ENCODE measurements at regions not wholly inside any gene's neighbourhood (a gene's known extent, or its start where the extent isn't known, plus 50 kb on each side); places are given as distances from the start of the nearest gene placed in this dataset.

GRCh38 chr1:222370081-222370912, 177.6 kb downstream of the HHIPL2 start:
- intact Hi-C loops (cut with micrococcal nuclease), result no loop called here
- Mint-ChIP-seq H3K36me3 (ENCODE audit: low read depth) (no peaks in the 10 kb centered on the region), H3K27me3 (no peaks in the 10 kb centered on the region), H3K4me3 (no peak overlapping the region), H3K27ac (no peak overlapping the region), H3K4me1 (no peaks in the 10 kb centered on the region), H3K9me3 (no peaks in the 10 kb centered on the region)
- no peak for DNase-seq

GRCh38 chr1:222369148-222369547, 178.8 kb downstream of the HHIPL2 start:
- no peaks in the 10 kb centered on the region for H3K9me3 Mint-ChIP-seq
- H3K27ac Mint-ChIP-seq, result no peak overlapping the region

GRCh38 chr1:222358100-222358499, 189.8 kb downstream of the HHIPL2 start:
- Mint-ChIP-seq H3K9me3 (peaks cover 7% of the 10 kb centered on the region), H3K36me3 (ENCODE audit: low read depth) (no peaks in the 10 kb centered on the region), H3K4me1 (no peaks in the 10 kb centered on the region), H3K4me3 (no peak overlapping the region), H3K27ac (no peak overlapping the region), H3K27me3 (no peaks in the 10 kb centered on the region)
- DNase-seq, result no peak
- intact Hi-C loops (cut with micrococcal nuclease), result no loop called here

More at GRCh38 chr1:222369148-222369547, 178.8 kb downstream of the HHIPL2 start:
- H3K4me3 Mint-ChIP-seq, result no peak overlapping the region
- intact Hi-C loops (cut with micrococcal nuclease), result no loop called here
- H3K27me3 Mint-ChIP-seq, result no peaks in the 10 kb centered on the region
- no peak for DNase-seq
- H3K4me1 Mint-ChIP-seq, result no peaks in the 10 kb centered on the region
- H3K36me3 Mint-ChIP-seq (ENCODE audit: low read depth), result no peaks in the 10 kb centered on the region

GRCh38 chr1:222357252-222357651, 190.7 kb downstream of the HHIPL2 start:
- peaks cover 7% of the 10 kb centered on the region for H3K9me3 Mint-ChIP-seq
- intact Hi-C loops (cut with micrococcal nuclease), result no loop called here
- H3K36me3 Mint-ChIP-seq (ENCODE audit: low read depth), result no peaks in the 10 kb centered on the region
- H3K4me3 Mint-ChIP-seq, result no peak overlapping the region
- H3K4me1 Mint-ChIP-seq, result no peaks in the 10 kb centered on the region
- H3K27me3 Mint-ChIP-seq, result no peaks in the 10 kb centered on the region
- H3K27ac Mint-ChIP-seq, result no peak overlapping the region
- no peak for DNase-seq

GRCh38 chr1:222347627-222348026, 200.3 kb downstream of the HHIPL2 start:
- intact Hi-C loops (cut with micrococcal nuclease), result no loop called here
- Mint-ChIP-seq H3K4me3 (no peak overlapping the region), H3K4me1 (no peaks in the 10 kb centered on the region)

GRCh38 chr1:222346955-222347354, 200.9 kb downstream of the HHIPL2 start:
- H3K27me3 Mint-ChIP-seq, result peaks cover 2% of the 10 kb centered on the region
- no peak overlapping the region for H3K4me3 Mint-ChIP-seq
- H3K9me3 Mint-ChIP-seq, result peaks cover 3% of the 10 kb centered on the region
- no peaks in the 10 kb centered on the region for H3K36me3 Mint-ChIP-seq (ENCODE audit: low read depth)
- no peak for DNase-seq
- H3K4me1 Mint-ChIP-seq, result no peaks in the 10 kb centered on the region
- no peak overlapping the region for H3K27ac Mint-ChIP-seq
- intact Hi-C loops (cut with micrococcal nuclease), result no loop called here

More at GRCh38 chr1:222347627-222348026, 200.3 kb downstream of the HHIPL2 start:
- DNase-seq, result no peak
- peaks cover 3% of the 10 kb centered on the region for H3K9me3 Mint-ChIP-seq
- H3K36me3 Mint-ChIP-seq (ENCODE audit: low read depth), result no peaks in the 10 kb centered on the region
- peaks cover 2% of the 10 kb centered on the region for H3K27me3 Mint-ChIP-seq
- H3K27ac Mint-ChIP-seq, result no peak overlapping the region

- no peaks in the 10 kb centered on the region for H3K4me1 Mint-ChIP-seq
- no peaks in the 10 kb centered on the region for H3K27me3 Mint-ChIP-seq
- no peak overlapping the region for H3K27ac Mint-ChIP-seq
- H3K9me3 Mint-ChIP-seq, result no peaks in the 10 kb centered on the region
- no peaks in the 10 kb centered on the region for H3K36me3 Mint-ChIP-seq (ENCODE audit: low read depth)
- no peak overlapping the region for H3K4me3 Mint-ChIP-seq
- no peak for DNase-seq
- intact Hi-C loops (cut with micrococcal nuclease), result no loop called here
Measured at GRCh38 chr1:222339376-222339947, 208.4 kb downstream of the HHIPL2 start.

GRCh38 chr1:222335586-222335985, 212.3 kb downstream of the HHIPL2 start:
- intact Hi-C loops (cut with micrococcal nuclease), result no loop called here
- DNase-seq, result no peak
- Mint-ChIP-seq H3K9me3 (no peaks in the 10 kb centered on the region), H3K27me3 (no peaks in the 10 kb centered on the region), H3K27ac (no peak overlapping the region), H3K4me1 (no peaks in the 10 kb centered on the region), H3K4me3 (no peak overlapping the region), H3K36me3 (ENCODE audit: low read depth) (no peaks in the 10 kb centered on the region)

GRCh38 chr1:222334026-222334680, 213.8 kb downstream of the HHIPL2 start:
- intact Hi-C loops (cut with micrococcal nuclease), result no loop called here

GRCh38 chr1:222331765-222332164, 216.1 kb downstream of the HHIPL2 start:
- peaks cover 7% of the 10 kb centered on the region for H3K9me3 Mint-ChIP-seq
- intact Hi-C loops (cut with micrococcal nuclease), result no loop called here
- no peaks in the 10 kb centered on the region for H3K27me3 Mint-ChIP-seq
- no peaks in the 10 kb centered on the region for H3K4me1 Mint-ChIP-seq
- H3K27ac Mint-ChIP-seq, result no peak overlapping the region
- DNase-seq, result no peak
- H3K4me3 Mint-ChIP-seq, result no peak overlapping the region
- no peaks in the 10 kb centered on the region for H3K36me3 Mint-ChIP-seq (ENCODE audit: low read depth)

More at GRCh38 chr1:222334026-222334680, 213.8 kb downstream of the HHIPL2 start:
- H3K27me3 Mint-ChIP-seq, result no peaks in the 10 kb centered on the region
- H3K9me3 Mint-ChIP-seq, result no peaks in the 10 kb centered on the region
- no peak for DNase-seq
- H3K4me1 Mint-ChIP-seq, result no peaks in the 10 kb centered on the region
- no peaks in the 10 kb centered on the region for H3K36me3 Mint-ChIP-seq (ENCODE audit: low read depth)
- no peak overlapping the region for H3K4me3 Mint-ChIP-seq
- H3K27ac Mint-ChIP-seq, result no peak overlapping the region

GRCh38 chr1:222331340-222331739, 216.6 kb downstream of the HHIPL2 start:
- Mint-ChIP-seq H3K36me3 (ENCODE audit: low read depth) (no peaks in the 10 kb centered on the region), H3K27ac (no peak overlapping the region), H3K4me1 (no peaks in the 10 kb centered on the region), H3K27me3 (no peaks in the 10 kb centered on the region), H3K9me3 (peaks cover 7% of the 10 kb centered on the region), H3K4me3 (no peak overlapping the region)
- intact Hi-C loops (cut with micrococcal nuclease), result no loop called here
- DNase-seq, result no peak

- DNase-seq, result no peak
- no peaks in the 10 kb centered on the region for H3K4me1 Mint-ChIP-seq
- intact Hi-C loops (cut with micrococcal nuclease), result no loop called here
- H3K4me3 Mint-ChIP-seq, result no peak overlapping the region
- H3K9me3 Mint-ChIP-seq, result peaks cover 7% of the 10 kb centered on the region
- H3K36me3 Mint-ChIP-seq (ENCODE audit: low read depth), result no peaks in the 10 kb centered on the region
- no peaks in the 10 kb centered on the region for H3K27me3 Mint-ChIP-seq
- no peak overlapping the region for H3K27ac Mint-ChIP-seq
Measured at GRCh38 chr1:222329493-222330045, 218.3 kb downstream of the HHIPL2 start.

GRCh38 chr1:222326710-222327036, 221.2 kb downstream of the HHIPL2 start:
- H3K27me3 Mint-ChIP-seq, result no peaks in the 10 kb centered on the region
- peaks cover 7% of the 10 kb centered on the region for H3K9me3 Mint-ChIP-seq
- intact Hi-C loops (cut with micrococcal nuclease), result no loop called here
- H3K4me1 Mint-ChIP-seq, result no peaks in the 10 kb centered on the region
- H3K4me3 Mint-ChIP-seq, result no peak overlapping the region
- H3K36me3 Mint-ChIP-seq (ENCODE audit: low read depth), result no peaks in the 10 kb centered on the region
- no peak for DNase-seq
- H3K27ac Mint-ChIP-seq, result no peak overlapping the region

Measured in activated CD4-positive, alpha-beta T cell treated with anti-CD3 and anti-CD28 coated beads, Interleukin-2, amount 10 ng/mL, durations not matched to agents 24 days and 14 days (primary cell).